ENCODE measurements at regions not wholly inside any gene's neighbourhood (a gene's known extent, or its start where the extent isn't known, plus 50 kb on each side); places are given as distances from the start of the nearest gene placed in this dataset.
"Not testable (repeated sequence)": the region's sequence is repeated elsewhere in the genome, so short reads cannot be mapped to it uniquely, and the experiment has no call there.

GRCh38 chr2:194383401-194383800 lies 1273.6 kb upstream of the SLC39A10 start:
- no peak for DNase-seq (ENCODE audit: low read depth)

GRCh38 chr2:194382221-194382620 lies 1274.8 kb upstream of the SLC39A10 start:
- DNase-seq (ENCODE audit: low read depth): no peak

- no peak for DNase-seq (ENCODE audit: low read depth)
These were observed 1277.0 kb upstream of the SLC39A10 start for GRCh38 chr2:194380011-194380410.

- not testable (repeated sequence) for DNase-seq (ENCODE audit: low read depth)
These were observed 1289.6 kb upstream of the SLC39A10 start for GRCh38 chr2:194367390-194367789.

- DNase-seq (ENCODE audit: low read depth): no peak
These were observed 1293.1 kb upstream of the SLC39A10 start for GRCh38 chr2:194363878-194364277.

- DNase-seq (ENCODE audit: low read depth): no peak
These were observed 1293.7 kb upstream of the SLC39A10 start for GRCh38 chr2:194363295-194363694.

- no peak for DNase-seq (ENCODE audit: low read depth)
These were observed 1304.5 kb upstream of the SLC39A10 start for GRCh38 chr2:194352505-194352904.

- DNase-seq (ENCODE audit: low read depth): no peak
These were observed 1310.8 kb upstream of the SLC39A10 start for GRCh38 chr2:194346193-194346592.

GRCh38 chr2:194345347-194345746 lies 1311.7 kb upstream of the SLC39A10 start:
- no peak for DNase-seq (ENCODE audit: low read depth)

- DNase-seq (ENCODE audit: low read depth): no peak
These were observed 1313.9 kb upstream of the SLC39A10 start for GRCh38 chr2:194343167-194343566.

GRCh38 chr2:194332799-194333490 lies 1324.1 kb upstream of the SLC39A10 start:
- DNase-seq (ENCODE audit: low read depth): no peak

- no peak for DNase-seq (ENCODE audit: low read depth)
These were observed 1328.6 kb upstream of the SLC39A10 start for GRCh38 chr2:194328456-194328855.

- DNase-seq (ENCODE audit: low read depth): no peak
These were observed 1329.7 kb upstream of the SLC39A10 start for GRCh38 chr2:194327196-194327888.

- no peak for DNase-seq (ENCODE audit: low read depth)
These were observed 1333.3 kb upstream of the SLC39A10 start for GRCh38 chr2:194323740-194324139.

- DNase-seq (ENCODE audit: low read depth): no peak
These were observed 1336.5 kb upstream of the SLC39A10 start for GRCh38 chr2:194320520-194320919.

GRCh38 chr2:194319222-194319992 lies 1337.6 kb upstream of the SLC39A10 start:
- DNase-seq (ENCODE audit: low read depth): no peak

- DNase-seq (ENCODE audit: low read depth): no peak
These were observed 1343.0 kb upstream of the SLC39A10 start for GRCh38 chr2:194314042-194314441.

- no peak for DNase-seq (ENCODE audit: low read depth)
These were observed 1352.8 kb upstream of the SLC39A10 start for GRCh38 chr2:194304191-194304590.

- no peak for DNase-seq (ENCODE audit: low read depth)
These were observed 1355.1 kb upstream of the SLC39A10 start for GRCh38 chr2:194301946-194302345.

- no peak for DNase-seq (ENCODE audit: low read depth)
These were observed 1362.9 kb upstream of the SLC39A10 start for GRCh38 chr2:194294156-194294555.

GRCh38 chr2:194291104-194291503 lies 1365.9 kb upstream of the SLC39A10 start:
- DNase-seq (ENCODE audit: low read depth): no peak

GRCh38 chr2:194289712-194290346 lies 1367.2 kb upstream of the SLC39A10 start:
- DNase-seq (ENCODE audit: low read depth): no peak
